Fibroblast of pulmonary artery (primary cell): ENCODE measurements at regions not wholly inside any gene's neighbourhood (a gene's known extent, or its start where the extent isn't known, plus 50 kb on each side); places are given as distances from the start of the nearest gene placed in this dataset.

Source experiments
- DNase-seq: peaks from one replicate; pipeline ENCODE4 v3.0.0-alpha.2; 2010; ENCODE audit warnings: low read depth
- H3K4me3 ChIP-seq: replicated peaks from 2 replicates; pipeline ENCODE4 v1.5.1; 2011; ENCODE audit warnings: low read depth, mild to moderate bottlenecking, control low read depth, low read length, moderate library complexity
- CTCF ChIP-seq: IDR thresholded peaks from 2 replicates; pipeline ENCODE4 v1.5.1; 2011; ENCODE audit warnings: mild to moderate bottlenecking, control low read depth, low read length, inconsistent platforms; ENCODE audit errors: missing control alignments

- peak; percentile 50 for DNase-seq
- no peak for TF ChIP-seq CTCF
- no peak overlapping the region for H3K4me3 ChIP-seq
These were observed 349.5 kb downstream of the TGFB2 start for GRCh38 chr1:218694636-218695035.

GRCh38 chr1:218695525-218695924, 350.4 kb downstream of the TGFB2 start:
- TF ChIP-seq CTCF: no peak
- no peak for DNase-seq
- no peak overlapping the region for H3K4me3 ChIP-seq

GRCh38 chr1:218698141-218698540, 353.0 kb downstream of the TGFB2 start:
- TF ChIP-seq CTCF: no peak
- H3K4me3 ChIP-seq: no peak overlapping the region
- peak; percentile 45 for DNase-seq

- H3K4me3 ChIP-seq: no peak overlapping the region
- TF ChIP-seq CTCF: no peak
- peak; percentile 26 for DNase-seq
These were observed 354.3 kb downstream of the TGFB2 start for GRCh38 chr1:218699421-218699820.

GRCh38 chr1:218699865-218700264, 354.7 kb downstream of the TGFB2 start:
- no peak for TF ChIP-seq CTCF
- no peak for DNase-seq

GRCh38 chr1:218700666-218701065, 355.5 kb downstream of the TGFB2 start:
- no peak for TF ChIP-seq CTCF
- no peak for DNase-seq
- H3K4me3 ChIP-seq: no peak overlapping the region

More at GRCh38 chr1:218699865-218700264, 354.7 kb downstream of the TGFB2 start:
- H3K4me3 ChIP-seq: no peak overlapping the region

- TF ChIP-seq CTCF: no peak
- no peak for DNase-seq
- no peak overlapping the region for H3K4me3 ChIP-seq
These were observed 356.0 kb downstream of the TGFB2 start for GRCh38 chr1:218701131-218701530.
